NCI-H187 treated with DMSO at 0.1 percent for 48 hours (cell line): ENCODE measurements at regions not wholly inside any gene's neighbourhood (a gene's known extent, or its start where the extent isn't known, plus 50 kb on each side); places are given as distances from the start of the nearest gene placed in this dataset.
"Not testable (repeated sequence)": the region's sequence is repeated elsewhere in the genome, so short reads cannot be mapped to it uniquely, and the experiment has no call there.

Experiments used
- DNase-seq: peaks from one replicate; lab custom pipeline; 2025; lab: John Stamatoyannopoulos, UW

DNA sequence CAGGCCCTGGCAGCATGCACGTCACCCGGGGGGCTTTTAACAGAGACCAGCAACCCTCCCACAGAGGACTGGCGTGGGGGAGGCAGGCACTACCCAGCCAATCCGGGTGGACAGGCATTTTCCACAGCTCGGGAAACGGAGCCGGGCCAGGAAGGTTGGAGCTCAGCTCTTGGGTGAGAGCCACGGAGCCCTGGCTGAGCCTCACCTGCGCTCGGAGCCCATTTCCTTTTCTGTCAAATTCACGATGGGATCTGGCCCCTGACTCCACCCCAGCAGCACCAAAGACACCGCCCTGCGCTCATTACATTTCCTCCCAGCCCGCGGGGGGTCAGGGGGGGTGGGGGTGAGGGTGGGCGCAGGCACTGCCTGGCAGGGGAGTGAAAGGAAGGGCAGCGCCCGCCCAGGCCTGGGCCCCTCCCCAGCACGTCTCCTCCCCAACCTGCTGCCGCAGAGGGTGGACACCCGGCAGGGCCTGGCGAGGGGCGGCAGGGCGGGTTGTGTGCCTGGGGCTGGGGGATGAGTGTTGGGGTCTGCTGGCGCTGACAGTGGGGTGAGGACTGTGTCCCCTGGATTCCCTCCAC, 145.4 kb downstream of the LAT start:
- DNase-seq = not testable (repeated sequence)

GRCh38 chr16:29129458-29130038, 144.7 kb downstream of the LAT start:
- DNase-seq = not testable (repeated sequence)

GRCh38 chr16:29128732-29129457, 144.0 kb downstream of the LAT start:
- DNase-seq = not testable (repeated sequence)

GRCh38 chr16:29127806-29128420, 143.1 kb downstream of the LAT start:
- not testable (repeated sequence) for DNase-seq

DNA sequence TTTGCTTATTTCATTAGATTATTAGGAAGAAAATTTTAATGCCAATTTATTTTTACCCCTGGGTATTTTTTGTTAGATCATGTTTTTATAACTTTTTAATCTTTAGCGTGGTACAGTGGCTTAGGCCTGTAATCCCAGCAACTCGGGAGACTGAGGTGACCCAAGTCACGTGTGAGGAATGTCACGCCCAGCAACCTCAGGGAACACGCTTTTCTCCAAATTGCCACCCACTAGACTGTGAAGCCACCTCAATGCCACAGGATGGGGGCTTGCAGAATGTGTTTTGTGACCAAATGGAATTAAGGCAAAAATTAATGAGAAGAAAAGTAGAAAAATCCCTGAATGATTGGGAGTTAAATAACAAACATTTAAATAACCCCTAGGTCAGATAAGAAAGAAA, 141.8 kb downstream of the LAT start:
- no peak for DNase-seq

GRCh38 chr16:29126057-29126494, 141.2 kb downstream of the LAT start:
- no peak for DNase-seq

- DNase-seq = no peak
Observed at GRCh38 chr16:29124828-29125227, 140.0 kb downstream of the LAT start.

- not testable (repeated sequence) for DNase-seq
Observed at GRCh38 chr16:29124162-29124561, 139.3 kb downstream of the LAT start.

- DNase-seq = not testable (repeated sequence)
Observed at GRCh38 chr16:29120680-29121079, 135.8 kb downstream of the LAT start.

DNA sequence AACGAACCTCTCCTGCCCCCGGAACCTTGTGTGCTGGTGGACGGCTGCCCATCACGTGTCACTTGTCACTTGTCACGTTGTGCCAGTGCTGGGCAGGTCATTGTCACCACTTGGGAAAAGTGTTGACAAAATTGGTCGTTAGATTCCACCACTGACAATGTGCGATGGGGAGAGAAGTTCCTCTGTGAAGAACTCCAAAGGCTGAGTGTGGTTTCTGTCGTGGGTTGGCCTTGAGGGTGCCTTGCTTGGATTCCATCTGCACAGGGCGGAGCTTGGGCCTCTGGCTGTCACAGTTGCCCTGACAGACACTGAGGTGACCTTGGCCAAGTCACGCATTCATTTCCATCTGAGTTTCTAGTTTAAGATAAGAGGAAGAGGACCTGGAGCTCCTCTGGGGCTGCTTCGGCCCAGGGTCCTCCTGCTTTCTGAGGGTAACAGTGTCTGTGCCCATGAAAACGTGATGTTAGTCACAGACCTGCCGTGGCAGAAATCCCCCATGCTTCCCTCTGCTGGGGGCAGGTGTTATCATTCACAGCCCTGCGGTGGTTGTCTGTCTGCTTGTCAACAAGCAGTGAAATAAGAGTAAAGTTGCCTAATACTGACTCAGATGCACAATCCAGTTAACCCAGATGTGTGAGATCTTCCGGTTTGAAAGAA, 133.6 kb downstream of the LAT start:
- DNase-seq = not testable (repeated sequence)

GRCh38 chr16:29117631-29118030, 132.8 kb downstream of the LAT start:
- DNase-seq = no peak

DNA sequence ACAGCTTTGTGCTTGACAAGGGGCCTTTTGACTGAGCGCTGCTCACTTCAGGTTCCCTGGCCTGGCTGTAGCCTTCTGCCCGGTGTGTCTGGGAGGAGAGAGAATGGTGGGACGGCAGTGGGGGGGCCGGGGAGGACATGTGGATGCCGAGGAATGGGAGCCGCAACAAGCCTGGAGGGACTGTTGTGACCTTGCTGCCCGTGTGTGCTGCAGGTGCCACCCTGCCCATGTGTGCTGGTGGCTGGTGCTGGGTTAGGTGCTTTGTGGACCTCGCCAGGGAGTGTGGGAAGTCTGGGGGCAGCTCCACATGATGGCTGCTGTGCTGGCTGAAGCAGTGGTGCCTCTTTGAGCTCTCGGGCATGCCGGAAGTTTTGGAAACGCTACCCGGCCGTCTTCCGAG, 132.1 kb downstream of the LAT start:
- DNase-seq = no peak

- DNase-seq = not testable (repeated sequence)
Observed at GRCh38 chr16:29116207-29116606, 131.4 kb downstream of the LAT start.

DNA sequence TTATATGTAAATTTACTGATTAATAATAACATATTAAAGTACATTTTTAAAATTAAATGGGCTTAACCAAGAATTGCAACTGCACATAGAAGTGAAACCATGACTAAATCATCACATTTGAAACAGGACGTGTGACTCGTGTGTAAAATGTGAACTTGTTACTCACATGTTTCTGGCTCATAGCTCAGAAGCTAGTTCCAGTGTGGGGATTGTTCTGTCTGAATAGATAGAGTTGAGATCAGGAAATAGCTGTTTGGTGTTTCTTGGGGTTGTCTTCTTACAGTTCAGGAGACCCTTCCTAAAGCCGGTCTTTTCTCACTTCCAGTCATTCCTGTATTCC, 130.9 kb downstream of the LAT start:
- DNase-seq = not testable (repeated sequence)

DNA sequence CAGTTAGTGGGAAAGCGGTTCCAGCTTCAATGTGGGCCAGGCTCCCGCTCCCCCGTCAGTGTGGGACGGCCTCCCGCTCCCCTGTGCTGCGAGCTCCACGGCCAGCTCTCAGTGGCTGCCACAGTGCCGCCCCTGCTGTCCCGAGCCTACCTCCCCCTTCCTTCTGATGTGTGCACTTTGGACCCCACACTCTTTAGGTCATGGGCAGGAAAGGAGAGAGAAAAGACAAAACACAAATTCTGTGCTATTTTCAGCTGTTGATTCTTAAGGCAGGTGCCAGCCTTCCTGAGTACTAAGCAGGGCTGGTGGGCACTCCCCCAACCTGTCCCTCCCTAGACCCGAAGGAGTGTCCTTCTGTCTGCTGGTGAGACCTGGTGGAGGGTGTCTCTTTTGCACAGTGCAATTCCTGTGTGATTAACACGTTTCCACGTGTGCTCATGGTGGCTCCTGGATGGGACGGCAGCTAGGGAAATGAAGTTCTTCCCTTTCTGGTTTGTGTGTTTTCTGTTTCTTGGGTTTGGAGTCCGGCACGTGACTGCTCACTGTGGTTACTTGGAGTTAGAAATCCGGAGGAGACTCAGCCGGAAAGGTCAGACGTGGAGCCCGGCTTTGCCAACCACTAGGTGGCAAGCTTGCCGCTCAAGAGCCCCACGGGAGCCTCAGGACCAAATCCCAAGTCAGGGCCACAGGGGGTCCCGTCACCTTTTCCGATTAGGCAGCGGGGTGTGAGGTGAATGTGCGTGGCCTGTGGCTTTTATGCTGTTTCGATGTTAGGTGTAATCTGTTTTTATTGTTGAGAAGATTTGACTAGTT, 130.3 kb downstream of the LAT start:
- DNase-seq = not testable (repeated sequence)

DNA sequence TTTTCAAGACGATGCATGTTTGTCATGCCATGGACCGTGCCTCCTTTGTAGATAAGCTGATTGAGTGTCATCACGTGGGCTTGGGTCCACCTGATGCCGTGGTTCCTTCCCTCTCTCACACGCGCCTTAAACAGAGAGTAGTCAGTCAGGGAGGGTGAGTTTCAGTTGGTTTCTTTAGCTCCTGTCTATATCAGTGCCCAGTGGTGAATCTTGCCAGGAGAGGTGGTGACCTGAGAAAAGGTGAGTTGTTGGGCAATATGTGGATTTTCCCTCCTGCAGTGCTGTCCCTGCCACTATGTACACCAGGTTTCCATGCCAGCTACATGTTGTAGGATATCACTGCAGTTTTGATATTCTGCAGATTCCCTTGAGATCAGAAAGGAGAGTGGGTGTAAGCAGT, 129.7 kb downstream of the LAT start:
- DNase-seq = no peak

DNA sequence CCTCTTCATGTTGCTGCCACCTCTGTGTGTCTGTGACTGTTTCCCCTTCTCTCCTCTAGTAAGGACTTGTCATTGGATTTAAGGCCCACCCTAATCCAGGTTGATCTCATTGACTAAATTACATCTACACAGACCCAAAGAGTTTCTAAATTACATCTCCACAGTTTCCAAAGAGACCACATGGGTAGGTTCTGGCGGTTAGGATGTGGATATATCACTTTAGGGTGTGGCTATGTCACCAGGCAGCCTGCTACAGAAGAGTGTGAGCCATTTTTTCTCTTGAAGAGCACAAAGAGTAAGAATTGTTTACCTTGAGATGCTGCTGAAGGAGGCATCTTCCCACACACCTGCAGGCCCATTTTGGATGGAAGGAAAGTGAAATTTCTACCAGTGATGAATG, 128.6 kb downstream of the LAT start:
- DNase-seq = not testable (repeated sequence)

- DNase-seq = no peak
Observed at GRCh38 chr16:29112755-29113347, 128.0 kb downstream of the LAT start.

DNA sequence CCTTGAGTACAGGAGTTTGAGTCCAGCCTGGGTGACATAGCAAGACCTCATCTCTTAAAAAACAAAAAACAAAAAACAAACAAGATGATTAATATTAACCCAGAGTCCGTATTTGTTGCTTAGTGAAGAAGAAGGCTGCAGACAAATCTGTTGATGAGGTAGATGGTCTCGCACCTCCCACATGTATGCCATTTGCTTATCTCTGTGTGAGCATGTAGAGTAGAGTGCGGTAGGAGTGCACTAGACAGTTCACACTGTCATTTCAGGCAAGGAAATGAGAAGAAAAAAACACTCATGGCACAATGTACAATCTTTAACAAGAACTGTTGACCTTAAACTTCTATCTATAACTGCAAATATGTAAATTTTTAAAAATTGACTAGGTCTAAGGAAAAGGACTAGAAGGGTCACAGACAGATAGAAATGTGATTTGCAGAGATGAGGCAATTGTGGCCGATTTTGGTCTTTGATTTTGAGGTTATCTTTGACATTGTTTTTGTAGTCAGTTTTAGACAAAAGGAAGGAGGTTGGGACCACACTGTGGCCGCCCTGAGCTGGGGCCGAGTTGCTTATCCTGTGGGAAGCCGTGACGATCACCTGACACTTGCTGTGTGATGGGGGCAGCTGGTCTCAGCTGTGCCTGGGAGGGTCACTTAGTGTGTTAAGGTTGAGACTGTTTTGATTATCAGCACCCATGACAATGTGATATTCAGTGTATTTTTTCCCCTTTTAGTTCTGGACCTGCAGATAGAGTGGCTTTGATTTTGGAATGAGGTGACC, 127.2 kb downstream of the LAT start:
- not testable (repeated sequence) for DNase-seq

DNA sequence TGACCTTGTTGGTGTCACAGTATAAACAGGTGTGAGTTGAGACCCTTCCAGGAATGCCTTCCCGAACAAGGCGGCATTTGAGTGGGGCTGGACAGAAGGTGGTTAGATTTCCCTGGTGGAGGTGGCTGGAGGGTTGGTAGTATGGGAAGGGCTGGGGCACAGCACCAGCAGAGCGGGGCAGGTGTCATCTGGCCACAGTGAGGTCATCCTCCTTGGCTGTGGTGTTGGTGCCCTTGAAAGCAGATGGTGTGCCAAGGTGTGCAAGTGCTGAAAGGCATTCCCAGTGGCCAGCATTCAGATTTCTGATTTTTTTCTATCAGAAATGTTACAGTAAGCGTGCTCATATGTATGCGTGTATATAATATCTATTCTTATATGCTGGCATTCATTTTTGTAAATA, 126.6 kb downstream of the LAT start:
- no peak for DNase-seq
